SK-N-MC (cell line): ENCODE measurements at regions not wholly inside any gene's neighbourhood (a gene's known extent, or its start where the extent isn't known, plus 50 kb on each side); places are given as distances from the start of the nearest gene placed in this dataset.
"Not testable (repeated sequence)": the region's sequence is repeated elsewhere in the genome, so short reads cannot be mapped to it uniquely, and the experiment has no call there.

ENCODE experiments used
- EZH2 ChIP-seq: fragments of 200-600 bp; sonication (generic); IDR thresholded peaks from one replicate; pipeline ENCODE4 v1.6.1; 2017; ENCODE audit warnings: antibody characterized with exemption
- POLR2AphosphoS5 ChIP-seq: IDR thresholded peaks from 2 replicates; pipeline ENCODE4 v1.6.1; 2012; ENCODE audit warnings: mild to moderate bottlenecking, low read depth, low read length, borderline replicate concordance

- TF ChIP-seq POLR2AphosphoS5, EZH2: not testable (repeated sequence)
Measured at GRCh38 chr15:20290606-20291005, 251.0 kb downstream of the GOLGA6L6 start.
